H9 (cell line): ENCODE measurements at regions not wholly inside any gene's neighbourhood (a gene's known extent, or its start where the extent isn't known, plus 50 kb on each side); places are given as distances from the start of the nearest gene placed in this dataset.

Experiments
- DNase-seq: peaks from one replicate; pipeline ENCODE4 v3.0.0-alpha.2; 2017
- H2AFZ ChIP-seq: one replicate; pipeline ENCODE4 v1.6.1; 2013; ENCODE audit warnings: mild to moderate bottlenecking, low read length, control low read depth, moderate library complexity
- H2AK5ac ChIP-seq: 2 replicates; pipeline ENCODE4 v1.6.1; 2013; ENCODE audit warnings: low read length, control low read depth, mixed read lengths; ENCODE audit not compliant: insufficient read length
- H2BK120ac ChIP-seq: one replicate; pipeline ENCODE4 v1.6.1; 2013; ENCODE audit warnings: low read depth, mild to moderate bottlenecking, low read length, control low read depth, inconsistent platforms; ENCODE audit not compliant: poor library complexity, severe bottlenecking
- H2BK12ac ChIP-seq: 2 replicates; pipeline ENCODE4 v1.6.1; 2013; ENCODE audit warnings: low read length, control low read depth, mixed read lengths, low read depth; ENCODE audit not compliant: insufficient read length
- H2BK15ac ChIP-seq: 2 replicates; pipeline ENCODE4 v1.6.1; 2013; ENCODE audit warnings: low read depth, low read length, control low read depth
- H2BK20ac ChIP-seq: one replicate; pipeline ENCODE4 v1.6.1; 2013; ENCODE audit warnings: low read depth, mild to moderate bottlenecking, low read length, control low read depth, inconsistent platforms; ENCODE audit not compliant: poor library complexity, severe bottlenecking
- H2BK5ac ChIP-seq: 2 replicates; pipeline ENCODE4 v1.6.1; 2013; ENCODE audit warnings: low read length, control low read depth, mixed read lengths; ENCODE audit not compliant: insufficient read length
- H3K14ac ChIP-seq: 2 replicates; pipeline ENCODE4 v1.6.1; 2013; ENCODE audit warnings: low read length, control low read depth; ENCODE audit not compliant: insufficient read depth
- H3K18ac ChIP-seq: 2 replicates; pipeline ENCODE4 v1.6.1; 2013; ENCODE audit warnings: low read depth, mild to moderate bottlenecking, mixed read lengths, low read length, control low read depth; ENCODE audit not compliant: insufficient read length
- H3K23ac ChIP-seq: 2 replicates; pipeline ENCODE4 v1.6.1; 2013; ENCODE audit warnings: low read length, control low read depth, mixed read lengths, low read depth; ENCODE audit not compliant: insufficient read length
- H3K23me2 ChIP-seq: 2 replicates; pipeline ENCODE4 v1.6.1; 2013; ENCODE audit warnings: low read depth, mild to moderate bottlenecking, mixed read lengths, low read length, control low read depth; ENCODE audit not compliant: insufficient read length, poor library complexity, severe bottlenecking
- H3K27ac ChIP-seq: 2 replicates; pipeline ENCODE4 v1.5.1; 2013; ENCODE audit warnings: low read length, control low read depth, mixed read lengths, low read depth; ENCODE audit not compliant: insufficient read length
- H3K27me3 ChIP-seq: 2 replicates; pipeline ENCODE4 v1.6.1; 2013; ENCODE audit warnings: low read length, control low read depth, inconsistent platforms; ENCODE audit not compliant: insufficient read depth
- H3K4ac ChIP-seq: 2 replicates; pipeline ENCODE4 v1.6.1; 2013; ENCODE audit warnings: low read depth, mild to moderate bottlenecking, control low read depth, inconsistent platforms, low read length, moderate library complexity
- H3K4me1 ChIP-seq: 2 replicates; pipeline ENCODE4 v1.6.1; 2013; ENCODE audit warnings: low read length, control low read depth, inconsistent platforms; ENCODE audit not compliant: insufficient read depth
- H3K4me2 ChIP-seq: 2 replicates; pipeline ENCODE4 v1.6.1; 2013; ENCODE audit warnings: low read length, control low read depth, mixed read lengths; ENCODE audit not compliant: insufficient read length, insufficient read depth
- H3K56ac ChIP-seq: 2 replicates; pipeline ENCODE4 v1.6.1; 2013; ENCODE audit warnings: low read depth, mild to moderate bottlenecking, mixed read lengths, low read length, control low read depth; ENCODE audit not compliant: insufficient read length
- H3K79me1 ChIP-seq: 2 replicates; pipeline ENCODE4 v1.6.1; 2013; ENCODE audit warnings: low read depth, mild to moderate bottlenecking, moderate library complexity, low read length, control low read depth, inconsistent platforms; ENCODE audit not compliant: insufficient read depth, poor library complexity, severe bottlenecking
- H3K79me2 ChIP-seq: 2 replicates; pipeline ENCODE4 v1.6.1; 2013; ENCODE audit warnings: low read length, control low read depth, inconsistent platforms; ENCODE audit not compliant: insufficient read depth
- H3K9ac ChIP-seq: 2 replicates; pipeline ENCODE4 v1.6.1; 2013; ENCODE audit warnings: low read length, control low read depth, mixed read lengths; ENCODE audit not compliant: insufficient read length; ENCODE audit errors: extremely low read depth
- H3K9me3 ChIP-seq: one replicate; pipeline ENCODE4 v1.6.1; 2013; ENCODE audit warnings: low read depth, low read length, inconsistent platforms; ENCODE audit not compliant: control insufficient read depth
- H3T11ph ChIP-seq: one replicate; pipeline ENCODE4 v1.6.1; 2013; ENCODE audit warnings: mild to moderate bottlenecking, low read length, control low read depth, inconsistent platforms
- H4K20me1 ChIP-seq: one replicate; pipeline ENCODE4 v1.6.1; 2013; ENCODE audit not compliant: control insufficient read depth, insufficient read length, insufficient read depth
- H4K5ac ChIP-seq: 2 replicates; pipeline ENCODE4 v1.6.1; 2013; ENCODE audit warnings: low read depth, mild to moderate bottlenecking, mixed read lengths, low read length, control low read depth; ENCODE audit not compliant: insufficient read length
- H4K8ac ChIP-seq: replicated peaks from 2 replicates; pipeline ENCODE4 v1.6.1; 2013; ENCODE audit warnings: low read length, control low read depth, mixed read lengths, low read depth; ENCODE audit not compliant: insufficient read length
- H4K91ac ChIP-seq: 2 replicates; pipeline ENCODE4 v1.6.1; 2013; ENCODE audit warnings: low read depth, mild to moderate bottlenecking, moderate library complexity, mixed read lengths, low read length, control low read depth; ENCODE audit not compliant: insufficient read length
- H3K27ac Mint-ChIP-seq, 3 experiments: 2 replicates in 2 of 3; 3 replicates in 1 of 3; pipeline ENCODE4 v1.8.0; 2020 to 2021; ENCODE audit warnings: mixed read lengths in 3 of 3, mild to moderate bottlenecking in 1 of 3, moderate library complexity in 1 of 3
- H3K27me3 Mint-ChIP-seq: 2 replicates; pipeline ENCODE4 v1.8.0; 2021; ENCODE audit warnings: low read depth, mild to moderate bottlenecking, moderate library complexity, mixed read lengths
- H3K36me3 Mint-ChIP-seq, 3 experiments: 2 replicates in 2 of 3; 3 replicates in 1 of 3; pipeline ENCODE4 v1.8.0; 2020 to 2021; ENCODE audit warnings: low read depth in 3 of 3, mixed read lengths in 3 of 3; ENCODE audit not compliant: insufficient read depth in 1 of 3
- H3K4me1 Mint-ChIP-seq, 2 experiments: 2 replicates each; pipeline ENCODE4 v1.8.0; 2020; ENCODE audit warnings: mixed read lengths in 2 of 2
- H3K4me3 Mint-ChIP-seq, 2 experiments: 2 replicates in 1 of 2; 3 replicates in 1 of 2; pipeline ENCODE4 v1.8.0; 2020 to 2021; ENCODE audit warnings: mild to moderate bottlenecking in 2 of 2, mixed read lengths in 2 of 2, moderate library complexity in 1 of 2
- H3K9me3 Mint-ChIP-seq, 2 experiments: 2 replicates in 1 of 2; 3 replicates in 1 of 2; pipeline ENCODE4 v1.8.0; 2020; ENCODE audit warnings: mild to moderate bottlenecking in 2 of 2, mixed read lengths in 2 of 2, moderate library complexity in 1 of 2
- CTCF ChIP-seq: fragments of 200-600 bp; sonication (generic); conservative IDR thresholded peaks from 3 replicates; pipeline ENCODE4 v1.8.0; 2021; ENCODE audit warnings: antibody characterized with exemption, mild to moderate bottlenecking
- WGBS: extraction: QIAGEN DNeasy Blood & Tissue Kit; methylation state at CpG from one replicate; pipeline ENCODE4 v1.1.7; 2013; ENCODE audit warnings: missing lambda C conversion rate, low lambda C conversion rate, mixed read lengths; ENCODE audit not compliant: insufficient read length; ENCODE audit errors: extremely low coverage; 5-methylcytosine and 5-hydroxymethylcytosine counted together

- Histone ChIP-seq H2BK20ac (no peak overlapping the region), H3K9me3 (no peaks in the 10 kb centered on the region), H2BK12ac (no peak overlapping the region), H4K5ac (no peak overlapping the region), H2BK5ac (no peak overlapping the region), H3K27me3 (no peaks in the 10 kb centered on the region), H4K91ac (no peak overlapping the region), H3T11ph (no peak overlapping the region), H2BK120ac (no peak overlapping the region), H2AFZ (no peak overlapping the region), H3K4me2 (no peak overlapping the region), H3K9ac (no peak overlapping the region), H3K4me1 (no peaks in the 10 kb centered on the region), H2BK15ac (0 out of 2 replicates have a peak overlapping the region, but pooled peaks have one; percentile 80), H4K20me1 (no peaks in the 10 kb centered on the region), H3K14ac (no peak overlapping the region; the same call in 1 of the 2 replicates), H3K56ac (no peak overlapping the region), H3K18ac (no peak overlapping the region), H3K4ac (no peak overlapping the region), H4K8ac (no peak overlapping the region), H3K23ac (no peak overlapping the region), H3K79me2 (no peaks in the 10 kb centered on the region), H2AK5ac (no peak overlapping the region), H3K23me2 (no peaks in the 10 kb centered on the region), H3K79me1 (no peaks in the 10 kb centered on the region), H3K27ac (no peak overlapping the region)
- WGBS, result no CpG with 5 or more reads among the region's 8 CpGs
- DNase-seq, result no peak
- Mint-ChIP-seq H3K27me3 (no peaks in the 10 kb centered on the region; the same call in 1 of the 2 replicates), H3K27ac (no peak overlapping the region), H3K9me3 (peaks cover 3 to 4% of the 10 kb centered on the region in 2 experiments; a peak in 3 of 5 replicates), H3K4me3 (no peak overlapping the region), H3K36me3 (peaks cover 0 to 6% (median 3%) of the 10 kb centered on the region in 3 experiments; a peak in 4 of 7 replicates), H3K4me1 (no peaks in the 10 kb centered on the region)
- no peak for TF ChIP-seq CTCF
These were observed 126.5 kb upstream of the SOX4 start for GRCh38 chr6:21467091-21467490.
